K562 (cell line): ENCODE measurements at regions not wholly inside any gene's neighbourhood (a gene's known extent, or its start where the extent isn't known, plus 50 kb on each side); places are given as distances from the start of the nearest gene placed in this dataset.

ENCODE experiments used
- MYC ChIP-seq, 2 experiments: fragments of 250-450 bp in 1 of 2; sonication (Bioruptor Pico) in 1 of 2; IDR thresholded peaks; 2 replicates each; pipeline versions ENCODE4 v1.5.1 to v1.6.1; 2012 to 2021; ENCODE audit warnings: low read depth in 2 of 2, borderline replicate concordance in 1 of 2, improper control_type of control experiment in 1 of 2, low read length in 1 of 2, mild to moderate bottlenecking in 1 of 2, moderate library complexity in 1 of 2
- NFIC ChIP-seq: fragments of 450-650 bp; IDR thresholded peaks from 2 replicates; pipeline ENCODE4 v1.6.1; 2017; ENCODE audit warnings: mild to moderate bottlenecking, inconsistent platforms

DNA sequence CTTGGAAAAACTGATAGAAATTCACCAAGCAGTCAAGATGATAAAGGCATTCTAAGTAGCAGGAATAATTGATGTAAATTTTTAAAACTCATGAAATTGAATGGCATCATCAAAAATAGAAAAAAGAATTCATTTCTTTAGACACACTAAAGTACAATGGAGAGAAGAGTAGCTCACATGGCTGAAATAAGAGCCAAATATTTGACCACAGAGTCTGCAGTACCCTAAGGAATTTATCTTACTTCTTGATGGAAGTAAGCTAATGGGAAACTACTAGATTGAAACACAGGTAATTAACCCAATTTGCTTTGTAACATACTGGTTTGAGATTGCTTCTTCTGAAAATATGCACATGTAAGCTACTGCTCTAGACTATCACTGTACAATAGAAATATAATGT lies 70.8 kb upstream of the GPM6A start:
- no peak for TF ChIP-seq MYC (IDR thresholded peaks at IDR 0.05; ENCODE audit: low read depth, low read length)
- no peak for TF ChIP-seq MYC (CRISPR knock-in tag; IDR thresholded peaks at IDR 0.05; ENCODE audit: borderline replicate concordance, low read depth)
- TF ChIP-seq NFIC, result no peak
